GM12878 (cell line): ENCODE measurements at regions not wholly inside any gene's neighbourhood (a gene's known extent, or its start where the extent isn't known, plus 50 kb on each side); places are given as distances from the start of the nearest gene placed in this dataset.

Experiments
- ATAC-seq: fragments of 200-7000 bp; cut with Tn5 transposase; 3 replicates; pipeline ENCODE4 v1.9.1; 2020; ENCODE audit warnings: mild to moderate bottlenecking, moderate library complexity
- BruUV-seq: library from RNA; stranded (reverse); fragments of 400-500 nt; replicated peaks from 2 replicates; lab custom pipeline; 2021; lab: Mats Ljungman, UMichigan
- CTCF ChIA-PET: fragments of 300-600 bp; sonication (Branson Sonifier 250); formaldehyde crosslinking; extraction: SDS; loops from one replicate; lab custom pipeline; 2021; ENCODE audit warnings: inconsistent platforms; lab: Yijun Ruan, JAX
- POLR2A ChIA-PET: fragments of 350-600 bp; formaldehyde crosslinking; extraction: SDS; loops from one replicate; lab custom pipeline; 2021; ENCODE audit warnings: inconsistent platforms; lab: Charles Lee
- RAD21 ChIA-PET: fragments of 300-600 bp; sonication (Branson Sonifier 250); formaldehyde crosslinking; loops from one replicate; lab custom pipeline; 2023; ENCODE audit warnings: antibody characterized with exemption; ENCODE audit not compliant: unreplicated experiment; lab: Charles Lee
- SMC1A ChIA-PET: fragments of 300-600 bp; sonication (Branson Sonifier 250); formaldehyde crosslinking; loops from one replicate; lab custom pipeline; 2023; ENCODE audit not compliant: unreplicated experiment, uncharacterized antibody; lab: Charles Lee
- DNase-seq: peaks from one replicate; pipeline ENCODE4 v3.0.0-alpha.2; 2011; ENCODE audit warnings: low read depth, low spot score
- FAIRE-seq: peaks from 3 replicates; lab custom pipeline; 2011; peaks lifted over from hg19 to GRCh38; lab: Jason Lieb, UNC
- H2AFZ ChIP-seq: 2 replicates; pipeline ENCODE4 v1.6.0; 2011; ENCODE audit warnings: low read depth, low read length, control low read depth; ENCODE audit not compliant: control insufficient read depth
- H3K27ac ChIP-seq: 2 replicates; pipeline ENCODE4 v1.5.1; 2011; ENCODE audit warnings: control low read depth; ENCODE audit not compliant: control insufficient read depth, insufficient read depth
- H3K27me3 ChIP-seq, 2 experiments: replicated peaks in 1 of 2; 2 replicates each; pipeline versions ENCODE4 v1.6.0 to v1.6.1; 2011; ENCODE audit warnings: low read length in 1 of 2; ENCODE audit not compliant: control insufficient read depth in 2 of 2, insufficient read depth in 2 of 2
- H3K36me3 ChIP-seq, 2 experiments: 2 replicates each; pipeline ENCODE4 v1.5.1; 2011; ENCODE audit warnings: low read length in 1 of 2; ENCODE audit not compliant: control insufficient read depth in 2 of 2, insufficient read depth in 2 of 2
- H3K4me1 ChIP-seq: 2 replicates; pipeline ENCODE4 v1.6.1; 2011; ENCODE audit warnings: mild to moderate bottlenecking, low read length, moderate library complexity, mixed read lengths; ENCODE audit not compliant: control insufficient read depth, insufficient read depth
- H3K4me2 ChIP-seq: 2 replicates; pipeline ENCODE4 v1.6.0; 2011; ENCODE audit warnings: control low read depth; ENCODE audit not compliant: control insufficient read depth, insufficient read depth
- H3K4me3 ChIP-seq: fragments of 200-600 bp; sonication (generic); 2 replicates; pipeline ENCODE4 v1.5.1; 2016
- H3K79me2 ChIP-seq: 2 replicates; pipeline ENCODE4 v1.6.0; 2011; ENCODE audit warnings: low read length; ENCODE audit not compliant: control insufficient read depth, insufficient read depth
- H3K9ac ChIP-seq: 2 replicates; pipeline ENCODE4 v1.8.0; 2011; ENCODE audit warnings: low read length, control low read depth, mixed read lengths; ENCODE audit not compliant: control insufficient read depth, insufficient read depth
- H3K9me3 ChIP-seq: replicated peaks from 3 replicates; pipeline ENCODE4 v1.5.1; 2011; ENCODE audit warnings: mild to moderate bottlenecking, low read length; ENCODE audit not compliant: control insufficient read depth, insufficient read depth
- H4K20me1 ChIP-seq: 2 replicates; pipeline ENCODE4 v1.6.0; 2011; ENCODE audit not compliant: control insufficient read depth, insufficient read depth
- CEBPZ ChIP-seq: fragments of 150-350 bp; IDR thresholded peaks from 2 replicates; pipeline ENCODE4 v1.6.1; 2016; ENCODE audit warnings: low read depth, low read length
- E4F1 ChIP-seq: fragments of 450-650 bp; IDR thresholded peaks from 2 replicates; pipeline ENCODE4 v1.6.1; 2018; ENCODE audit warnings: borderline replicate concordance, mild to moderate bottlenecking; ENCODE audit not compliant: partially characterized antibody
- EED ChIP-seq: sonication (generic); IDR thresholded peaks from 2 replicates; pipeline ENCODE4 v1.6.1; 2016; ENCODE audit warnings: antibody characterized with exemption, low read depth
- EZH2 ChIP-seq: IDR thresholded peaks from 2 replicates; pipeline ENCODE4 v1.6.1; 2012; ENCODE audit warnings: low read depth, mild to moderate bottlenecking, control low read depth, inconsistent platforms, low read length, borderline replicate concordance; ENCODE audit not compliant: control insufficient read depth
- IRF3 ChIP-seq: fragments of 450-650 bp; IDR thresholded peaks from 2 replicates; pipeline ENCODE4 v1.6.1; 2014; ENCODE audit warnings: mild to moderate bottlenecking
- NBN ChIP-seq: fragments of 450-650 bp; IDR thresholded peaks from 2 replicates; pipeline ENCODE4 v1.6.1; 2016
- WRNIP1 ChIP-seq: IDR thresholded peaks from 2 replicates; pipeline ENCODE4 v1.6.1; 2011; ENCODE audit warnings: low read depth, low read length, improper control_type of control experiment, borderline replicate concordance
- WGBS: methylation state at CpG from one replicate; pipeline ENCODE4 v1.1.6; 2016; ENCODE audit warnings: low lambda C conversion rate; ENCODE audit not compliant: insufficient replicate concordance, insufficient coverage; ENCODE audit errors: missing lambda C conversion rate; 5-methylcytosine and 5-hydroxymethylcytosine counted together
- in situ Hi-C: fragments of 300-500 bp; cut with MboI; formaldehyde crosslinking; loops from 9 replicates; pipeline ENCODE4 v1.14.3; 2018; ENCODE audit warnings: mixed read lengths
- intact Hi-C: fragments of 100-400 bp; cut with micrococcal nuclease; formaldehyde crosslinking; loops from one replicate; pipeline ENCODE4 v1.14.2; 2022; ENCODE audit not compliant: unreplicated experiment

- H2AFZ ChIP-seq = no peak overlapping the region
- H3K9ac ChIP-seq = no peak overlapping the region
- no TSS peak for BruUV-seq
- intact Hi-C loops (no loop called here), in situ Hi-C loops (no loop called here)
- TF ChIP-seq E4F1 (no peak), EZH2 (no peak), NBN (no peak), EED (no peak), WRNIP1 (no peak), CEBPZ (no peak), IRF3 (no peak)
- H3K4me3 ChIP-seq = no peak overlapping the region
- 18% methylated on average over 3 of the region's 3 CpGs for WGBS
- FAIRE-seq = no peak
- H3K27ac ChIP-seq = no peak overlapping the region
- H3K36me3 ChIP-seq = no peaks in the 10 kb centered on the region
- no peak for ATAC-seq
- H3K4me1 ChIP-seq = no peaks in the 10 kb centered on the region
- SMC1A ChIA-PET = interaction anchor here (1.1 kb wide), 1 partner anchor 10 kb away, joined by 3 read pairs; no protein-coding TSS in a partner anchor
- H3K27me3 ChIP-seq = no peaks in the 10 kb centered on the region
- CTCF ChIA-PET = no interaction called here
- DNase-seq = no peak
- no peaks in the 10 kb centered on the region for H3K79me2 ChIP-seq
- no peaks in the 10 kb centered on the region for H4K20me1 ChIP-seq
- POLR2A ChIA-PET = no interaction called here
- H3K4me2 ChIP-seq = no peak overlapping the region
- no peaks in the 10 kb centered on the region for H3K9me3 ChIP-seq
- RAD21 ChIA-PET = interaction anchor here (0.7 kb wide), 1 partner anchor 26 kb away, joined by 3 read pairs; no protein-coding TSS in a partner anchor
These were observed 956.7 kb downstream of the CCSER2 start for GRCh38 chr10:85284778-85285770.
